GM06990 (cell line): ENCODE measurements at regions not wholly inside any gene's neighbourhood (a gene's known extent, or its start where the extent isn't known, plus 50 kb on each side); places are given as distances from the start of the nearest gene placed in this dataset.

Experiments
- DNase-seq: peaks from one replicate; pipeline ENCODE4 v3.0.0-alpha.2; 2011; ENCODE audit not compliant: insufficient read length; ENCODE audit errors: extremely low read depth
- H3K27me3 ChIP-seq: replicated peaks from 2 replicates; pipeline ENCODE4 v1.6.0; 2011; ENCODE audit warnings: low read length; ENCODE audit not compliant: control insufficient read depth, insufficient read depth
- H3K36me3 ChIP-seq: 2 replicates; pipeline ENCODE4 v1.5.1; 2011; ENCODE audit warnings: low read length; ENCODE audit not compliant: control insufficient read depth, insufficient read depth
- H3K4me3 ChIP-seq: replicated peaks from 2 replicates; pipeline ENCODE4 v1.5.1; 2011; ENCODE audit warnings: low read depth, mild to moderate bottlenecking, control low read depth, low read length
- TF ChIP-seq, protein P1 (sequence below): IDR thresholded peaks from 2 replicates; pipeline ENCODE4 v1.5.1; 2011; ENCODE audit warnings: low read length, control low read depth, mild to moderate bottlenecking, inconsistent platforms; ENCODE audit not compliant: insufficient read depth, poor library complexity, severe bottlenecking

DNA sequence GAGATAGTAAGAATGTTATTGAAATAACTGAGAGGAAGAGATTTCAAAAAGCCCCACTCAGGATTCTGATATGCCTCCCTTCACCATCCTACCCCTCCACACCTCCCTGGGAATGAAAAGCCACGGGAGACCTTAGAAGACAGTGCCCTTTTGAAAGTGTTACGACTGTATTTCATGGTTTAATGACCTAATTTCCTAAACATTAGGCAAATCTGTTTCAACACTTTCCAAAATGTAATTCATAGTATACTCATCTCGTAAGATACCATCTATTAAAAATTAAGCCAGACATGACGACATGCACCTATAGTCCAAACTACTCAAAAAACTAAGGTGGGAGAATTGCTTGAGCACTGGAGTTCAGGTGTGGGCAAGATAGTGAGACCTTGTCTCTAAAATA, 106.3 kb downstream of the HNRNPD start:
- no peak overlapping the region for H3K4me3 ChIP-seq
- no peak for DNase-seq
- TF ChIP-seq, protein P1, sequence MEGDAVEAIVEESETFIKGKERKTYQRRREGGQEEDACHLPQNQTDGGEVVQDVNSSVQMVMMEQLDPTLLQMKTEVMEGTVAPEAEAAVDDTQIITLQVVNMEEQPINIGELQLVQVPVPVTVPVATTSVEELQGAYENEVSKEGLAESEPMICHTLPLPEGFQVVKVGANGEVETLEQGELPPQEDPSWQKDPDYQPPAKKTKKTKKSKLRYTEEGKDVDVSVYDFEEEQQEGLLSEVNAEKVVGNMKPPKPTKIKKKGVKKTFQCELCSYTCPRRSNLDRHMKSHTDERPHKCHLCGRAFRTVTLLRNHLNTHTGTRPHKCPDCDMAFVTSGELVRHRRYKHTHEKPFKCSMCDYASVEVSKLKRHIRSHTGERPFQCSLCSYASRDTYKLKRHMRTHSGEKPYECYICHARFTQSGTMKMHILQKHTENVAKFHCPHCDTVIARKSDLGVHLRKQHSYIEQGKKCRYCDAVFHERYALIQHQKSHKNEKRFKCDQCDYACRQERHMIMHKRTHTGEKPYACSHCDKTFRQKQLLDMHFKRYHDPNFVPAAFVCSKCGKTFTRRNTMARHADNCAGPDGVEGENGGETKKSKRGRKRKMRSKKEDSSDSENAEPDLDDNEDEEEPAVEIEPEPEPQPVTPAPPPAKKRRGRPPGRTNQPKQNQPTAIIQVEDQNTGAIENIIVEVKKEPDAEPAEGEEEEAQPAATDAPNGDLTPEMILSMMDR, result no peak

DNA sequence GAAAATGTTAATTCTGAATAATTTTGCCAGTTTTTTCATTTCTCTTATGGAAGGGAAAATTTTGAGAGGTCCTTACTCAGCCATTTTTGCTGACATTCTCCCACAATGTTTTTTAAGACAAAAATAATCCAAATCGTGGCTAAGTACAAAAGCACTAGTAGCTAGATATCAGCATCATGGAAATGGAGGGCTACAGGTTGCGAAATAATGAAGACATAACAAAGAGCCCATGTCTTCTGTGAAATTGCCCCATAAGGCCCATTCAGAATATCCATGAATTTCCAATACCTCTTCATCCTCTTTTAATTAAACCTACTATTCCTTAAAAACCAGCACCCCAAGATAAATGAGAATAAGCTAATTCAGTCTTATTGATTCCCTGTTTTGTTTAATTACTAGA, 107.4 kb downstream of the HNRNPD start:
- DNase-seq, result no peak
- Histone ChIP-seq H3K4me3 (no peak overlapping the region), H3K36me3 (no peaks in the 10 kb centered on the region), H3K27me3 (no peaks in the 10 kb centered on the region)
- TF ChIP-seq, protein P1, result no peak

More for the DNA sequence above, 106.3 kb downstream of the HNRNPD start:
- no peaks in the 10 kb centered on the region for H3K36me3 ChIP-seq
- no peaks in the 10 kb centered on the region; the same call in 1 of the 2 replicates for H3K27me3 ChIP-seq

DNA sequence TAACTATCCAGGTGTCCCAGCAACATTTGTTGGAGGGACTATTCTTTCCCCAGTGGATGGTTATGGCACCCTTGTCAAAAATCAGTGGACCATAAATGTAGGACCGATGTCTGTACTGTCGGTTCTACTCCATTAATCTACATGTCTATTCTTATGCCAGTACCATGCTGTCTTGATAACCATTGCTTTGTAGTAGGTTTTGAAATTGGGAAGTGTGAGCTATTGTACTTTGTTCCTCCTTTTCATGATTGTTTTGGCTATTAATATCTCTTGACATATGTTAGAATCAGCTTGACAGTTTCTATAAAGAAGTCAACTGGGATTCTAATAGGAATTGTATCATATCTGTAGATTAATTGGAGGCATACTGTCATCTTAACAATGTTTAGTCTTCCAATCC, 112.7 kb downstream of the HNRNPD start:
- DNase-seq, result no peak
- Histone ChIP-seq H3K36me3 (no peaks in the 10 kb centered on the region), H3K4me3 (no peak overlapping the region), H3K27me3 (no peaks in the 10 kb centered on the region)
- TF ChIP-seq, protein P1, result no peak

DNA sequence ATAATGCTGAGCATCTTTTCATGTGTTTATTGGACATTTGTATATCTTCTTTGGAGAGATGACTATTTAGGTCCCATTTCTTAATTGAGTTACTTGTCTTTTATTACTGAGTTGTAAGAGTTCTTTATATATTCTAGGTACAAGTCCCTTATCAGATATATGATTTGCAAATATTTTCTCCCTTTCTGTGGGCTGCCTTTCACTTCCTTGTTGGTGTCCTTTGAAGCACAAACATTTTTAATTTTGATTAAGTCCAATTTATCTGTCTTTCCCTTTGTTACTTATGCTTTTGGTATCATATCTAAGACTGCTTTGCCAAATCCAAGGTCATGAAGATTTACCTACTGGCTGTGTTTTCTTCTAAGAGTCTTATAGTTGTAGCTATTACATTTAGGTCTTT, 113.2 kb downstream of the HNRNPD start:
- H3K36me3 ChIP-seq, result no peaks in the 10 kb centered on the region
- no peak overlapping the region for H3K4me3 ChIP-seq
- TF ChIP-seq, protein P1, result no peak
- DNase-seq, result no peak
- no peaks in the 10 kb centered on the region for H3K27me3 ChIP-seq

DNA sequence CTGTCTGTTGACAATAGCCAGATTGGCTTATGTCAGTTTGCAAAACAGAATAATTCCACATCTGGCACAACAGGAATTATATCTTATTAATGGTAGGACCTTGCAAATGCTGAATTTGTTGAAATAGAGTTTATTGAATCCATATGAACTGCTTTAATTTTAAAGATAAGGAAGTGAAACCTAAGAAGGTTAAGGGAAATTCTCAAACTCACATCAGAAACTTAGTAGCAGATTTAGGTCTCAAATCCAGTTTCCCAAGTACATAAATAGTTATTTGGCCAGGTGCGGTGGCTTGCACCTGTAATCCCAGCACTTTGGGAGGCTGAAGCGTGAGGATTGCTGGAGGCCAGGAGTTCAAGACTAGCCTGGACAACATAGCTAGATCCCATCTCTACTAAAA, 117.1 kb downstream of the HNRNPD start:
- H3K4me3 ChIP-seq, result no peak overlapping the region
- H3K27me3 ChIP-seq, result no peaks in the 10 kb centered on the region
- TF ChIP-seq, protein P1, result no peak
- no peak for DNase-seq
- no peaks in the 10 kb centered on the region for H3K36me3 ChIP-seq

DNA sequence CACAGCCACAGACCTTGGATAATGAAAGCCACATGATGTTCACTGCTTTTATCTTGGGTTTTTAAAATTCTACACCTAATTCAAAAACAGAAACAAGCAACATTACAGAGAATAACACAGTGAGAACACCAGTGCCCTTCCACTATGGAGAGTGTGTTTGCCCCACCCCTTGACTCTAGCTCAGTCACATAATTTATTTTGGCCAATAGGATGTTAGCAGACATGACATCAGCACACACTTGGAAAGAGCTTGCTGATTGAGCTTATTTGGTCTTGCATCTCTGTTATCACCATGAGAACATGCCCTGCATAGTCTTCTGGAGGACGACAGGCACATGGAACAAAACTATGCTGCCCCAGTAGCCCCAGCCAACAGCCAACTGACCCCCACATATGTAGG, 118.1 kb downstream of the HNRNPD start:
- H3K4me3 ChIP-seq, result no peak overlapping the region
- no peaks in the 10 kb centered on the region for H3K27me3 ChIP-seq
- H3K36me3 ChIP-seq, result no peaks in the 10 kb centered on the region
- no peak for DNase-seq
- TF ChIP-seq, protein P1, result no peak
